ENCODE measurements at regions not wholly inside any gene's neighbourhood (a gene's known extent, or its start where the extent isn't known, plus 50 kb on each side); places are given as distances from the start of the nearest gene placed in this dataset.

- DNase-seq (no peak), ATAC-seq (no peak)
- Histone ChIP-seq H3K9me3 (no peaks in the 10 kb centered on the region), H3K4me1 (no peaks in the 10 kb centered on the region), H3K4me3 (no peak overlapping the region), H3K36me3 (ENCODE audit: insufficient read depth in 1 of 2, low read depth in 1 of 2) (no peaks in the 10 kb centered on the region), H3K27ac (no peak overlapping the region), H3K27me3 (ENCODE audit: insufficient read depth in 3 of 3, low read length in 2 of 3) (peaks cover 0 to 3% (median 0%) of the 10 kb centered on the region in 3 donors)
- WGBS, 3 donors: 18 to 30% (median 22%) methylated on average over 1 of the region's 1 CpG
- intact Hi-C loops (cut with DNase I): no loop called here
- TF ChIP-seq CTCF (IDR thresholded peaks at IDR 0.05): no peak
Observed at GRCh38 chr1:88104236-88104635, 579.8 kb upstream of the PKN2 start.

GRCh38 chr1:88104886-88105285 is 579.2 kb upstream of the PKN2 start:
- no peaks in the 10 kb centered on the region for H3K4me1 ChIP-seq
- H3K27ac ChIP-seq: no peak overlapping the region
- H3K9me3 ChIP-seq: no peaks in the 10 kb centered on the region
- no peak for DNase-seq
- no peak for TF ChIP-seq CTCF (IDR thresholded peaks at IDR 0.05)
- no peak for ATAC-seq
- peaks cover 0 to 3% (median 0%) of the 10 kb centered on the region in 3 donors for H3K27me3 ChIP-seq (ENCODE audit: insufficient read depth in 3 of 3, low read length in 2 of 3)
- intact Hi-C loops (cut with DNase I): no loop called here
- no peaks in the 10 kb centered on the region for H3K36me3 ChIP-seq (ENCODE audit: insufficient read depth in 1 of 2, low read depth in 1 of 2)
- 88 to 94% (median 88%) methylated on average over 2 of the region's 2 CpGs for whole genome bisulfite sequencing, 3 donors
- H3K4me3 ChIP-seq: no peak overlapping the region

GRCh38 chr1:88111816-88112215 is 572.3 kb upstream of the PKN2 start:
- Histone ChIP-seq H3K4me1 (no peaks in the 10 kb centered on the region), H3K36me3 (ENCODE audit: insufficient read depth in 1 of 2, low read depth in 1 of 2) (no peaks in the 10 kb centered on the region), H3K27ac (no peak overlapping the region), H3K27me3 (ENCODE audit: insufficient read depth in 3 of 3, low read length in 2 of 3) (no peaks in the 10 kb centered on the region), H3K9me3 (no peaks in the 10 kb centered on the region), H3K4me3 (no peak overlapping the region)
- ATAC-seq (no peak), DNase-seq (no peak)
- 91 to 92% (median 92%) methylated on average over 3 of the region's 3 CpGs for WGBS, 3 donors
- intact Hi-C loops (cut with DNase I): no loop called here
- no peak for TF ChIP-seq CTCF (IDR thresholded peaks at IDR 0.05)

- Histone ChIP-seq H3K9me3 (no peaks in the 10 kb centered on the region), H3K4me1 (no peaks in the 10 kb centered on the region), H3K27me3 (ENCODE audit: insufficient read depth in 3 of 3, low read length in 2 of 3) (no peaks in the 10 kb centered on the region), H3K36me3 (ENCODE audit: insufficient read depth in 1 of 2, low read depth in 1 of 2) (no peaks in the 10 kb centered on the region), H3K4me3 (no peak overlapping the region), H3K27ac (no peak overlapping the region)
- TF ChIP-seq CTCF (IDR thresholded peaks at IDR 0.05): no peak
- no peak for DNase-seq
- intact Hi-C loops (cut with DNase I): no loop called here
- ATAC-seq: no peak
- 78 to 84% (median 80%) methylated on average over 4 of the region's 4 CpGs for WGBS, 3 donors
Observed at GRCh38 chr1:88117597-88117996, 566.5 kb upstream of the PKN2 start.

- H3K27ac ChIP-seq: no peak overlapping the region
Observed at GRCh38 chr1:88118176-88118845, 565.8 kb upstream of the PKN2 start.

More at GRCh38 chr1:88118176-88118845, 565.8 kb upstream of the PKN2 start:
- ATAC-seq (no peak), DNase-seq (no peak)
- Histone ChIP-seq H3K36me3 (ENCODE audit: insufficient read depth in 1 of 2, low read depth in 1 of 2) (no peaks in the 10 kb centered on the region), H3K9me3 (no peaks in the 10 kb centered on the region), H3K4me3 (no peak overlapping the region), H3K4me1 (no peaks in the 10 kb centered on the region), H3K27me3 (ENCODE audit: insufficient read depth in 3 of 3, low read length in 2 of 3) (no peaks in the 10 kb centered on the region)
- WGBS, 3 donors: 42 to 46% (median 43%) methylated on average over 6 of the region's 6 CpGs
- intact Hi-C loops (cut with DNase I): no loop called here
- no peak for TF ChIP-seq CTCF (IDR thresholded peaks at IDR 0.05)
